ENCODE measurements at regions not wholly inside any gene's neighbourhood (a gene's known extent, or its start where the extent isn't known, plus 50 kb on each side); places are given as distances from the start of the nearest gene placed in this dataset.

- no peak for TF ChIP-seq SP1 (IDR thresholded peaks at IDR 0.05)
- no peak for TF ChIP-seq NFRKB (IDR thresholded peaks at IDR 0.05)
- no peak for TF ChIP-seq TARDBP (IDR thresholded peaks at IDR 0.05)
- TF ChIP-seq ARNT (IDR thresholded peaks at IDR 0.05), result peak; percentile 73; the same call in 1 of the 2 replicates
- TF ChIP-seq CTBP1 (IDR thresholded peaks at IDR 0.05; ENCODE audit: borderline replicate concordance), result peak; percentile 78; the same call in 1 of the 2 replicates
- no peak for TF ChIP-seq ZNF384 (IDR thresholded peaks at IDR 0.05)
- TF ChIP-seq FOXM1 (IDR thresholded peaks at IDR 0.05; ENCODE audit: borderline replicate concordance), result no peak
- TF ChIP-seq HDGF (IDR thresholded peaks at IDR 0.05; ENCODE audit: borderline replicate concordance), result no peak
- TF ChIP-seq BHLHE40 (IDR thresholded peaks at IDR 0.05; ENCODE audit: borderline replicate concordance), result no peak
- TF ChIP-seq FOXK2 (IDR thresholded peaks at IDR 0.05), result no peak
- TF ChIP-seq FOXA1 (IDR thresholded peaks at IDR 0.05), result no peak
- no peak for TF ChIP-seq SUZ12 (IDR thresholded peaks at IDR 0.05)
Measured at GRCh38 chr15:60074181-60074885, 70.2 kb downstream of the FOXB1 start.
